Progenitor cell of endocrine pancreas (in vitro differentiated cells): ENCODE measurements at regions not wholly inside any gene's neighbourhood (a gene's known extent, or its start where the extent isn't known, plus 50 kb on each side); places are given as distances from the start of the nearest gene placed in this dataset.
A peak's percentile ranks its signal among the peaks of the same experiment; 100 is the strongest.

Experiments used
- DNase-seq: peaks from one replicate; pipeline ENCODE4 v3.0.0; 2021; ENCODE audit warnings: low spot score; ENCODE audit not compliant: unreplicated experiment
- H3K27ac Mint-ChIP-seq: 2 replicates; pipeline ENCODE4 v1.8.0; 2021; ENCODE audit warnings: mild to moderate bottlenecking, moderate library complexity, mixed read lengths
- H3K27me3 Mint-ChIP-seq: 2 replicates; pipeline ENCODE4 v1.8.0; 2021; ENCODE audit warnings: mixed read lengths
- H3K36me3 Mint-ChIP-seq: 2 replicates; pipeline ENCODE4 v1.8.0; 2022; ENCODE audit warnings: mixed read lengths; ENCODE audit not compliant: insufficient read depth
- H3K4me1 Mint-ChIP-seq: 2 replicates; pipeline ENCODE4 v1.8.0; 2021; ENCODE audit warnings: low read depth, mixed read lengths
- H3K4me3 Mint-ChIP-seq: 2 replicates; pipeline ENCODE4 v1.8.0; 2021; ENCODE audit warnings: low read depth, mild to moderate bottlenecking, moderate library complexity, mixed read lengths
- H3K9me3 Mint-ChIP-seq: 2 replicates; pipeline ENCODE4 v1.8.0; 2021; ENCODE audit warnings: low read depth, mixed read lengths
- CTCF ChIP-seq: fragments of 200-600 bp; sonication (generic); IDR thresholded peaks from one replicate; pipeline ENCODE4 v1.5.0; 2021; ENCODE audit warnings: antibody characterized with exemption, mild to moderate bottlenecking; ENCODE audit not compliant: unreplicated experiment

DNA sequence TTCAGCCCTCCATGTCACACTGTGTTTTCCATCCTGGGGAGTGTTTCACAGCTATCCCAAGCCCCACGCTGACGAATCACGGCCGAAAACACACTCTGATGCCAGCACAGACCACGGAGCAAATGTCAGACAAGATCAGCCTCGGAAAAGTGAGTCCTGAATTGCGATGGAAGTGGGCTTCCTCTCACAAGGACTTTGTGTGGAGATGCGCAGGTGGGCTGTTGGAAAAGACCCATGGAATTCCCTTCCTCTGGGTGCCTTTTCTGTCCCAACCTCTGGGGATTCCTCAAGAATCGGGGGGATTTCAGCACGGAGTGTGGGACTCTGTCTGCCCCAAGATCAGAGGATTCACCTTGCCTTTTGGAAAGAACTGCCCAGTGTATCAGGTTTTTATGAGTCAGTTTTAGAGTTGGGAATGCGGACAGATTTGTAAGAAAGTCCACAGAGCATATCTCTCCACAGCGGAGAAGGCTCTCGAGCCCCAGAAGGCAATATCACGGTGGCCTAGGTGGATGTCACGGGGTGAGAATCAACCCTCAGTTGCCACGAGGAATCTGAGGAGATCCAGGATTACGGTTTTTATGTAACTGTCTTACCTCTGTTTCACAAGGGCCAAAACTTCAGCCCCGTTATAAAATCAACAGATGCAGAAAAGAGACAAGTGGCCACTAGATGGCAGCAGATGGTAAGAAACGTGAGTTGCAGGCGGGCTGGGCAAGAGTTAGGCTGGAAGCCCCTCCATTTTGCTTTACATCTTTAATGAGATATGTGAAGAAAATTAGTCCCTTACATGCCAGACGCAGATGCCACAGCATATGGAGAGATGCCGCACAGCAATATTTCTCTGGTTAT, 201.9 kb downstream of the DAD1 start:
- no peaks in the 10 kb centered on the region for H3K9me3 Mint-ChIP-seq
- H3K4me3 Mint-ChIP-seq = no peak overlapping the region
- no peak overlapping the region for H3K27ac Mint-ChIP-seq
- peak; percentile 84 for TF ChIP-seq CTCF
- peaks cover 13% of the 10 kb centered on the region for H3K4me1 Mint-ChIP-seq
- DNase-seq = peak; percentile 69
- H3K36me3 Mint-ChIP-seq = no peaks in the 10 kb centered on the region
- H3K27me3 Mint-ChIP-seq = peaks cover 6% of the 10 kb centered on the region

- DNase-seq = no peak
- Mint-ChIP-seq H3K27me3 (peaks cover 6% of the 10 kb centered on the region), H3K4me1 (peaks cover 8% of the 10 kb centered on the region), H3K27ac (no peak overlapping the region), H3K36me3 (no peaks in the 10 kb centered on the region), H3K4me3 (no peak overlapping the region), H3K9me3 (no peaks in the 10 kb centered on the region)
- TF ChIP-seq CTCF = no peak
Observed at GRCh38 chr14:22384974-22385526, 204.0 kb downstream of the DAD1 start.

DNA sequence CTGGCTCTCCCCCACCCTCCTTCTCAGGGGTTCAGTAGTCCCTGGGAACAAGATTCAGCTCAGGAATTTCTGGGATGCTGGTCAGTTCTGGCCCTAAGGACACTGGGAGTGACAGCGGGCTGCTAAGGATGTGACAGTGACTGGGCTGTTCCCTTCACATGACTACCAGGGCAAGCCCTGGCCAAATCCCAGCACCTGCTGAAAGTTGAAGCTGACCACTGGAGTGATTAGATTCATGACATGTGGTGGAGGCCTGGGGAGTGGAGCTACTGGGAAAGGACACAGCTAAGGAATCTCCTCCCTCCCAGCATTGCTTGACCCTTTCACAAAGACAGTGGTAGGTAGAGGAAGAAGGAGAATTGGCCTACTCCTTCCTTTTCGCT, 204.9 kb downstream of the DAD1 start:
- DNase-seq = no peak
- Mint-ChIP-seq H3K36me3 (no peaks in the 10 kb centered on the region), H3K27ac (no peak overlapping the region), H3K4me3 (no peak overlapping the region), H3K4me1 (peaks cover 8% of the 10 kb centered on the region), H3K9me3 (no peaks in the 10 kb centered on the region), H3K27me3 (peaks cover 6% of the 10 kb centered on the region)
- TF ChIP-seq CTCF = no peak

DNA sequence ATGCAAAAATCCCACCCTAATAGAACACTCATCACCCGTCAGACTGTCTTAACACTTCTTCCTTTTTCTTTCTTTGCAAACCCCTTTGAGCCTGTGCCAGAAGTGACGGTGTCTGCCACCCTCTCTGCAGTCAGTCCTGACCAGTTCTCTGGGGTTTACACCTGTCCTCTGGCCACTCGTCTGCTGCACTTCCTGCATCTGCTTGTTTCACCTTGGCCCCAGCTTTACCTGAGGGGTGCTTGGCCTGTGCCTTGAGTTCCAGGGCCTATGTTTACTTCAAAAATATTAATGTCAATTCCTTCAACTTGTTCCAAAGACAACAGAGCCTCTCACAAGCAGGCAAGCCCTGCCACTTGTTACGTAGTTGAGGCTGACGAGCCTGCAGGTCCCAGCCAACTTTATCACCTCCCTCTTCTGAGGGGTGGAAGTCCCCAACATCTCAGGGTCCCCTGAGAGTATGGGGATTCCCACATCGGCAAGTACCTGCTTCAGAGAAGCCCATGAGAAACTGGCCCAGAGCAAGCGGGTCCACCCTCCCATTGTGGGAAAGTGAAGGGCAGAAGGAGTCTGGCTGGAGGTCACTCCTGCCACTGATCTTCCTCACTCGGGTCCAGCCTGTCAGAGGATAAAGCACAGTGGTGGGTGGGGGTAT, 205.4 kb downstream of the DAD1 start:
- Mint-ChIP-seq H3K4me1 (peaks cover 8% of the 10 kb centered on the region), H3K27me3 (peaks cover 6% of the 10 kb centered on the region), H3K9me3 (no peaks in the 10 kb centered on the region), H3K4me3 (no peak overlapping the region), H3K36me3 (no peaks in the 10 kb centered on the region), H3K27ac (no peak overlapping the region)
- no peak for DNase-seq
- TF ChIP-seq CTCF = no peak

- Mint-ChIP-seq H3K36me3 (no peaks in the 10 kb centered on the region), H3K27me3 (peaks cover 6% of the 10 kb centered on the region), H3K4me3 (no peak overlapping the region), H3K9me3 (no peaks in the 10 kb centered on the region), H3K4me1 (peaks cover 12% of the 10 kb centered on the region), H3K27ac (no peak overlapping the region)
- TF ChIP-seq CTCF = no peak
- no peak for DNase-seq
Observed at GRCh38 chr14:22382955-22383354, 206.1 kb downstream of the DAD1 start.
